ACC112 (cell line): ENCODE measurements at regions not wholly inside any gene's neighbourhood (a gene's known extent, or its start where the extent isn't known, plus 50 kb on each side); places are given as distances from the start of the nearest gene placed in this dataset.

ENCODE experiments used
- H2AFZ ChIP-seq: fragments of 200-600 bp; sonication (generic); one replicate; pipeline ENCODE4 v1.6.0; 2017; ENCODE audit warnings: antibody characterized with exemption, low read length; ENCODE audit not compliant: unreplicated experiment
- H3K27ac ChIP-seq: fragments of 200-600 bp; sonication (generic); 2 replicates; pipeline ENCODE4 v1.5.1; 2014; ENCODE audit warnings: low read depth, mild to moderate bottlenecking, antibody characterized with exemption, low read length, moderate library complexity
- H3K27me3 ChIP-seq: fragments of 200-600 bp; sonication (generic); 2 replicates; pipeline ENCODE4 v1.6.1; 2014; ENCODE audit warnings: mild to moderate bottlenecking, antibody characterized with exemption, low read length, moderate library complexity, mixed read lengths; ENCODE audit not compliant: insufficient read depth
- H3K36me3 ChIP-seq: fragments of 200-600 bp; sonication (generic); 2 replicates; pipeline ENCODE4 v1.6.1; 2016; ENCODE audit warnings: mild to moderate bottlenecking, antibody characterized with exemption, low read length, moderate library complexity, mixed read lengths; ENCODE audit not compliant: insufficient read depth
- H3K4me1 ChIP-seq: fragments of 200-600 bp; sonication (generic); one replicate; pipeline ENCODE4 v1.6.1; 2016; ENCODE audit warnings: low read length, mixed read lengths; ENCODE audit not compliant: insufficient read depth, unreplicated experiment, control insufficient read depth
- H3K4me3 ChIP-seq: fragments of 200-600 bp; sonication (generic); 2 replicates; pipeline ENCODE4 v1.5.1; 2014; ENCODE audit warnings: mild to moderate bottlenecking, low read depth, low read length
- H3K79me2 ChIP-seq: fragments of 200-600 bp; sonication (generic); one replicate; pipeline ENCODE4 v1.6.0; 2016; ENCODE audit warnings: low read length; ENCODE audit not compliant: control insufficient read depth, unreplicated experiment, insufficient read depth

GRCh38 chr3:144859161-144859560 lies 887.5 kb downstream of the DIPK2A start:
- Histone ChIP-seq H3K27ac (no peak overlapping the region), H3K4me3 (no peak overlapping the region), H3K4me1 (no peaks in the 10 kb centered on the region), H3K27me3 (no peaks in the 10 kb centered on the region), H3K79me2 (no peaks in the 10 kb centered on the region), H3K36me3 (no peaks in the 10 kb centered on the region), H2AFZ (no peak overlapping the region)

GRCh38 chr3:144864646-144865045 lies 893.0 kb downstream of the DIPK2A start:
- Histone ChIP-seq H2AFZ (no peak overlapping the region), H3K4me3 (no peak overlapping the region), H3K27me3 (no peaks in the 10 kb centered on the region), H3K4me1 (peaks cover 11% of the 10 kb centered on the region), H3K36me3 (no peaks in the 10 kb centered on the region), H3K79me2 (no peaks in the 10 kb centered on the region), H3K27ac (no peak overlapping the region)

- H3K4me1 ChIP-seq: peaks cover 11% of the 10 kb centered on the region
- H3K79me2 ChIP-seq: no peaks in the 10 kb centered on the region
- H2AFZ ChIP-seq: no peak overlapping the region
These were observed 894.3 kb downstream of the DIPK2A start for GRCh38 chr3:144865948-144866347.

GRCh38 chr3:144866476-144866875 lies 894.9 kb downstream of the DIPK2A start:
- Histone ChIP-seq H2AFZ (no peak overlapping the region), H3K36me3 (no peaks in the 10 kb centered on the region), H3K4me3 (no peak overlapping the region), H3K79me2 (no peaks in the 10 kb centered on the region), H3K27ac (no peak overlapping the region), H3K27me3 (no peaks in the 10 kb centered on the region), H3K4me1 (peaks cover 11% of the 10 kb centered on the region)

More at GRCh38 chr3:144865948-144866347, 894.3 kb downstream of the DIPK2A start:
- H3K4me3 ChIP-seq: no peak overlapping the region
- no peak overlapping the region for H3K27ac ChIP-seq
- no peaks in the 10 kb centered on the region for H3K36me3 ChIP-seq
- no peaks in the 10 kb centered on the region for H3K27me3 ChIP-seq

- H3K27me3 ChIP-seq: no peaks in the 10 kb centered on the region
- H3K4me3 ChIP-seq: no peak overlapping the region
- H2AFZ ChIP-seq: no peak overlapping the region
- H3K27ac ChIP-seq: no peak overlapping the region
- H3K79me2 ChIP-seq: no peaks in the 10 kb centered on the region
- peaks cover 11% of the 10 kb centered on the region for H3K4me1 ChIP-seq
- no peaks in the 10 kb centered on the region for H3K36me3 ChIP-seq
These were observed 896.9 kb downstream of the DIPK2A start for GRCh38 chr3:144868506-144868905.

GRCh38 chr3:144873066-144873465 lies 901.4 kb downstream of the DIPK2A start:
- Histone ChIP-seq H3K4me1 (peaks cover 3% of the 10 kb centered on the region), H3K27ac (no peak overlapping the region)

GRCh38 chr3:144875211-144875610 lies 903.6 kb downstream of the DIPK2A start:
- H3K36me3 ChIP-seq: no peaks in the 10 kb centered on the region
- no peaks in the 10 kb centered on the region for H3K79me2 ChIP-seq
- H3K4me3 ChIP-seq: no peak overlapping the region
- no peaks in the 10 kb centered on the region for H3K27me3 ChIP-seq
- H3K27ac ChIP-seq: no peak overlapping the region
- H3K4me1 ChIP-seq: no peaks in the 10 kb centered on the region
- no peak overlapping the region for H2AFZ ChIP-seq

More at GRCh38 chr3:144873066-144873465, 901.4 kb downstream of the DIPK2A start:
- Histone ChIP-seq H2AFZ (no peak overlapping the region), H3K4me3 (no peak overlapping the region), H3K27me3 (no peaks in the 10 kb centered on the region), H3K79me2 (no peaks in the 10 kb centered on the region), H3K36me3 (no peaks in the 10 kb centered on the region)

- no peaks in the 10 kb centered on the region for H3K4me1 ChIP-seq
- H2AFZ ChIP-seq: no peak overlapping the region
These were observed 905.7 kb downstream of the DIPK2A start for GRCh38 chr3:144877356-144877755.

GRCh38 chr3:144879701-144880100 lies 908.1 kb downstream of the DIPK2A start:
- Histone ChIP-seq H3K4me3 (no peak overlapping the region; the same call in 1 of the 2 replicates), H3K36me3 (no peaks in the 10 kb centered on the region), H3K4me1 (no peaks in the 10 kb centered on the region), H3K27ac (no peak overlapping the region), H3K27me3 (no peaks in the 10 kb centered on the region), H2AFZ (no peak overlapping the region), H3K79me2 (no peaks in the 10 kb centered on the region)

More at GRCh38 chr3:144877356-144877755, 905.7 kb downstream of the DIPK2A start:
- H3K27me3 ChIP-seq: no peaks in the 10 kb centered on the region
- H3K79me2 ChIP-seq: no peaks in the 10 kb centered on the region
- no peaks in the 10 kb centered on the region for H3K36me3 ChIP-seq
- no peak overlapping the region for H3K27ac ChIP-seq
- H3K4me3 ChIP-seq: no peak overlapping the region

GRCh38 chr3:144893980-144894379 lies 922.4 kb downstream of the DIPK2A start:
- no peaks in the 10 kb centered on the region for H3K79me2 ChIP-seq
- H3K36me3 ChIP-seq: no peaks in the 10 kb centered on the region
- H3K4me1 ChIP-seq: no peaks in the 10 kb centered on the region
- H2AFZ ChIP-seq: no peak overlapping the region
- no peaks in the 10 kb centered on the region for H3K27me3 ChIP-seq
- no peak overlapping the region for H3K4me3 ChIP-seq
- no peak overlapping the region for H3K27ac ChIP-seq

- Histone ChIP-seq H3K27me3 (no peaks in the 10 kb centered on the region), H3K36me3 (no peaks in the 10 kb centered on the region), H3K4me3 (no peak overlapping the region)
These were observed 923.0 kb downstream of the DIPK2A start for GRCh38 chr3:144894576-144894975.

More at GRCh38 chr3:144894576-144894975, 923.0 kb downstream of the DIPK2A start:
- Histone ChIP-seq H2AFZ (no peak overlapping the region), H3K27ac (no peak overlapping the region), H3K4me1 (no peaks in the 10 kb centered on the region), H3K79me2 (no peaks in the 10 kb centered on the region)
